ENCODE measurements at regions not wholly inside any gene's neighbourhood (a gene's known extent, or its start where the extent isn't known, plus 50 kb on each side); places are given as distances from the start of the nearest gene placed in this dataset.

DNA sequence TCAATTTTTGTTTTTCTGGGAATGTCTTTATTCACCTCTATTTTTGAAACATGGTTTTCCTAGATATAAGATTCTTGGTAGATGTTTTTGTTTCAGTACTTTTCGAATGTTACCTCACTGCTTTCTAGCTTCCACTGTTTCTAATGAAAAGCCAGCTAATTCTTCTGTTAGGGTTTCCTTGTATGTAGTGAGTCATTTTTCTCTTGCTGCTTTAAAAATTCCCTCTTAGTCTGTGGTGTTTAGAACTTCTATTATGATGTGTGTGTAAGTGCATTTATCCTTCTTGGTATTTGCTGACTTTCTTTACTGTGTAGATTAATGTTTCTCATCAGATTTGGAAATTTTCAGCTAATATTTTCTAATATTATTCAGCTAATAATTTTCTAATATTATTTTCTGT is 151.1 kb upstream of the OSTN start:
- TF ChIP-seq CTCF (IDR thresholded peaks at IDR 0.05; ENCODE audit: low read length) (no peak), EZH2 (IDR thresholded peaks at IDR 0.05; ENCODE audit: borderline replicate concordance, low read length) (no peak)
